Prostate gland (tissue), 2 donors: ENCODE measurements at regions not wholly inside any gene's neighbourhood (a gene's known extent, or its start where the extent isn't known, plus 50 kb on each side); places are given as distances from the start of the nearest gene placed in this dataset.

Source experiments
- DNase-seq: peaks from one replicate; pipeline ENCODE4 v3.0.0-alpha.2; 2019; ENCODE audit warnings: low spot score
- H3K27ac ChIP-seq, 2 donors: fragments of 200-600 bp; sonication (generic); 2 replicates each; pipeline ENCODE4 v1.5.1; 2017 to 2019
- H3K27me3 ChIP-seq: fragments of 200-600 bp; sonication (generic); replicated peaks from 2 replicates; pipeline ENCODE4 v1.5.1; 2019; ENCODE audit not compliant: insufficient read depth
- H3K36me3 ChIP-seq, 2 donors: fragments of 200-600 bp; sonication (generic); 1 replicate in 1 of 2; 2 replicates in 1 of 2; pipeline versions ENCODE4 v1.5.1 to v1.8.1; 2017 to 2019
- H3K4me1 ChIP-seq: fragments of 200-600 bp; sonication (generic); replicated peaks from 2 replicates; pipeline ENCODE4 v1.5.1; 2019
- H3K4me3 ChIP-seq, 2 donors: fragments of 200-600 bp; sonication (generic); 2 replicates each; pipeline ENCODE4 v1.5.1; 2017 to 2019
- H3K9me3 ChIP-seq: fragments of 200-600 bp; sonication (generic); 2 replicates; pipeline ENCODE4 v1.5.1; 2017
- POLR2A ChIP-seq: fragments of 450-650 bp; IDR thresholded peaks from one replicate; pipeline ENCODE4 v1.6.1; 2016; ENCODE audit warnings: antibody characterized with exemption, mild to moderate bottlenecking
- POLR2AphosphoS5 ChIP-seq: sonication (generic); formaldehyde crosslinking; IDR thresholded peaks from one replicate; pipeline ENCODE4 v1.6.1; 2017; ENCODE audit warnings: antibody characterized with exemption
- WGBS: methylation state at CpG from one replicate; pipeline ENCODE4 v1.1.5; 2018; 5-methylcytosine and 5-hydroxymethylcytosine counted together
- intact Hi-C: fragments of 100-400 bp; cut with DNase I; formaldehyde crosslinking; loops from one replicate; pipeline ENCODE4 v1.14.2; 2022
- TF ChIP-seq, protein P1 (sequence below), 4 experiments: fragments of 200-600 bp in 2 of 4; fragments of 450-650 bp in 2 of 4; sonication (generic) in 2 of 4; IDR thresholded peaks; 1 replicate in 3 of 4; 2 replicates in 1 of 4; pipeline ENCODE4 v1.5.1; 2016 to 2019; ENCODE audit warnings: antibody characterized with exemption in 4 of 4, mild to moderate bottlenecking in 2 of 4, moderate library complexity in 2 of 4

DNA sequence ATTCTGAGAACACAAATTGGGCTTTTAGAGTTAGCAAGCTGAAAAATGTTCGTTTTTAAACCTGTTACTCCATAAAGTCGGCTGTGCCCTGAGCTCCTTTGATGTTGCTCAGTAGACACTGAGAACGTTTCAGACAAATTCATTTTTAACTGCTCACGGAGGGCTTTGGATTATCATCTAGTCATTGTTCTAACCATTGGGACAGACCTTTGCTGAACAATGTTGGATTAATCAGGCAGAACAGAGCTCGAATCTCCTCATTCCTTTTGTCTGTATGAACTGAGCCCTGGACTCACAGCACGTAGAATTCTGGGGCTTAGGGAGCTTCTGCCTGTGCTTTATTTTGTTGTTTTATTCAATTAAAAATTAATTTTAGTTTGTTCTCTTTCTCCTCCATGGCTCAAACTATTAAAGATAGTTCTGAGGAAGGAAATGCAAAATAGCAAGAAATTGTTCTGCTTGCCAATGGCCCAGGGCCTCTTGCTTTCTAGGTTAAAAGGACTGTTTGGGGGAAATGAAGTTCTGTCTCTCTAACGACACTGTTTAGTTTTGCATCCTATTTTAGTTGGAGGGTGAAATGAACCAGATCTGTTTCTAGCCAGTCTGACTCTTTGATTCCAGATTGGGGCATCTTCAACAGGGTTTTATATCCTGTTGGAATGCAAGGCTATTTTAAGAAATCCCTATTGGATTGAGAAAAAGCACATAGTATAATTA lies 114.7 kb upstream of the CXCR4 start:
- TF ChIP-seq POLR2AphosphoS5 (no peak), POLR2A (no peak)
- TF ChIP-seq, protein P1, sequence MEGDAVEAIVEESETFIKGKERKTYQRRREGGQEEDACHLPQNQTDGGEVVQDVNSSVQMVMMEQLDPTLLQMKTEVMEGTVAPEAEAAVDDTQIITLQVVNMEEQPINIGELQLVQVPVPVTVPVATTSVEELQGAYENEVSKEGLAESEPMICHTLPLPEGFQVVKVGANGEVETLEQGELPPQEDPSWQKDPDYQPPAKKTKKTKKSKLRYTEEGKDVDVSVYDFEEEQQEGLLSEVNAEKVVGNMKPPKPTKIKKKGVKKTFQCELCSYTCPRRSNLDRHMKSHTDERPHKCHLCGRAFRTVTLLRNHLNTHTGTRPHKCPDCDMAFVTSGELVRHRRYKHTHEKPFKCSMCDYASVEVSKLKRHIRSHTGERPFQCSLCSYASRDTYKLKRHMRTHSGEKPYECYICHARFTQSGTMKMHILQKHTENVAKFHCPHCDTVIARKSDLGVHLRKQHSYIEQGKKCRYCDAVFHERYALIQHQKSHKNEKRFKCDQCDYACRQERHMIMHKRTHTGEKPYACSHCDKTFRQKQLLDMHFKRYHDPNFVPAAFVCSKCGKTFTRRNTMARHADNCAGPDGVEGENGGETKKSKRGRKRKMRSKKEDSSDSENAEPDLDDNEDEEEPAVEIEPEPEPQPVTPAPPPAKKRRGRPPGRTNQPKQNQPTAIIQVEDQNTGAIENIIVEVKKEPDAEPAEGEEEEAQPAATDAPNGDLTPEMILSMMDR (IDR thresholded peaks at IDR 0.05) = no peak
- no peak for DNase-seq
- Histone ChIP-seq H3K27me3 (no peaks in the 10 kb centered on the region), H3K4me3 (no peak overlapping the region), H3K36me3 (no peaks in the 10 kb centered on the region), H3K9me3 (no peaks in the 10 kb centered on the region), H3K27ac (no peak overlapping the region), H3K4me1 (no peaks in the 10 kb centered on the region)
- intact Hi-C loops = no loop called here
- 46% methylated on average over 7 of the region's 7 CpGs for WGBS

DNA sequence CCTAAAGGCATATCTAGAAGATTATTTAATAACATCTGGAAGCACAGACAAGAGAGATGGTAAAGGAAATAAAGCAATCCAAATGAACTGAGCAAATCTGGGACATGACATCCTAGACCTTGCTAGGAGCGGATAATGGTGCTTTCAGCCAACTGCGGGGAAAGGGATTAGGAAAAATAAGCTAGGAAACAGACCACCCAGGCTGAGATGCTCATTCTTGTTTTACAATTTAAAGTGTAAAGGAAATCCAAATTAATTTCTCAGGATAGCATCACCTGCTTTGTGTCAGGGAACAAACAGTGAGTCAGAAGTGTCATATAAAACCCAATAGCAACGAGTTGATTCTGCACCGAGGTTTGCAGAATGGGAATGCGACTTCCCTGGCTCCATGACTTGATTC lies 112.5 kb upstream of the CXCR4 start:
- TF ChIP-seq, protein P1 (IDR thresholded peaks at IDR 0.05) = no peak
- TF ChIP-seq POLR2AphosphoS5 (no peak), POLR2A (no peak)
- intact Hi-C loops = no loop called here
- no peaks in the 10 kb centered on the region for H3K36me3 ChIP-seq
- H3K27me3 ChIP-seq = no peaks in the 10 kb centered on the region
- no peak overlapping the region for H3K4me3 ChIP-seq
- 43% methylated on average over 5 of the region's 5 CpGs for WGBS
- DNase-seq = no peak
- H3K4me1 ChIP-seq = no peaks in the 10 kb centered on the region
- no peak overlapping the region for H3K27ac ChIP-seq
- H3K9me3 ChIP-seq = no peaks in the 10 kb centered on the region

DNA sequence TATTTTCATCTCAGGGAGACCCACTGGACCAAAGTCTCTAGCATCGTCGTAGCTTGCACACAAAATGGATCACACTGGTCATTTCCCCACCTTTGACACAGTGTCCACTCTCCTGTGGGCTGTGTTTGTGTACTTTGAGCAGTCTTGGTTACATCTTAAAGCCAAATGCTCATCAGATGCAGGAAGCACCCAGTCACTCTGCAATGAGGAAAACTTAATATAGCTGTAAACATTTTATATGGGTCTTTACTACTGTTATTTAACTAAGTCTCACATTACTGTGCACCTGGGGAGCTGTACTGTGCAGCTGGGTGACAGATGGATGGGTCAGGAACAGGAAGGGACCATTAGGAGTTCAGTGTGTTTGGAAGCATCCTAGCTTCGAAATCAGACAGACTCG lies 109.0 kb upstream of the CXCR4 start:
- no peaks in the 10 kb centered on the region for H3K4me1 ChIP-seq
- no peaks in the 10 kb centered on the region for H3K36me3 ChIP-seq
- H3K9me3 ChIP-seq = no peaks in the 10 kb centered on the region
- H3K27me3 ChIP-seq = no peaks in the 10 kb centered on the region
- intact Hi-C loops = no loop called here
- no peak overlapping the region for H3K4me3 ChIP-seq
- H3K27ac ChIP-seq = no peak overlapping the region
- TF ChIP-seq POLR2AphosphoS5 (no peak), POLR2A (no peak)
- TF ChIP-seq, protein P1 (IDR thresholded peaks at IDR 0.05) = no peak
- no peak for DNase-seq
- 50% methylated on average over 4 of the region's 4 CpGs for WGBS

DNA sequence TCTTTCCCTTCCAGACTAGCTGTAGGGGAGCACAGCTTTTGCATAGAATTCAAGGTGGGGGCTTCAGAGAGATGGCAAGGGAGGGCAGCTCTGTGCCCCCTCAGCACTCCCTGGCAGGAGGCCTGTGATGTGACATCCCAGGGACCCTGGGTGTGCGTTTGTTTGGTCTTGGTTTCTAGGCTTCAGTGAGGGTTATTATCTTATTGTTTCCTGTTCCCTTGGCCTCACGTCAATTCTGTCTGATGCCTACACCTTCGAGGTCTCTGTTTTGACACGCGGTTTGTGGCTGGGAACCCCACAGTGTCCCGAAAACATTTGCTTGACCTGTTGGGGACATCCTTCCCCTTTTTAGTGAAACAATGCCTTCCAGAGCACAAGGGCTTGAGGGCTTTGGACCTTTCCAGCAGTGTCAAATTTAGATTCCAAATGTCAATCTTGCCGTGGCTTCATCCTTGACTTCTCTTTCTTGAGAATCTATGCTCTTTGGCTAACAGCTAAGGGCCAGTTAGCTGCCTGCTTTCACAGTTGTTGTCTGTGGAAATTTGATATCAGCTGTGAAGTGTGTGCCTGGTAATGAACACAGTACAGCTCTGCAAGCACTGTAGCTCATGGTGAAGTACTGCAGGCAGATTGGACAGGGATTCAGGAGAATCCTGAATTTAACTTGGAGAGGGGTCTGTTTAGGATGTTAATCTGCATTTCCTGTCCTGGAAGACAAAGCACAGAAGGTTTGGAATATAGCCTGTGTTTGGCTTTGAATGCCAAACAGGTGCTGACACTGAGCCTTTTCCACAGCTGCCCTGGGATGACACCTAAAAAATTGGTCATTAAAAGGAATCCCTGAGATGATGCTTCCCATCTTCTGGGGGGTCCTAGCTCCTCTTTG lies 108.2 kb upstream of the CXCR4 start:
- no peaks in the 10 kb centered on the region for H3K4me1 ChIP-seq
- TF ChIP-seq, protein P1 (IDR thresholded peaks at IDR 0.05) = no peak
- TF ChIP-seq POLR2AphosphoS5 = no peak
- TF ChIP-seq POLR2A = no peak
- H3K4me3 ChIP-seq = no peak overlapping the region
- H3K9me3 ChIP-seq = no peaks in the 10 kb centered on the region
- no peaks in the 10 kb centered on the region for H3K27me3 ChIP-seq
- intact Hi-C loops = no loop called here
- no peak overlapping the region for H3K27ac ChIP-seq
- DNase-seq = no peak
- no peaks in the 10 kb centered on the region for H3K36me3 ChIP-seq
- 42% methylated on average over 7 of the region's 7 CpGs for WGBS
